B cell (primary cell): ENCODE measurements at regions not wholly inside any gene's neighbourhood (a gene's known extent, or its start where the extent isn't known, plus 50 kb on each side); places are given as distances from the start of the nearest gene placed in this dataset.

Experiments
- ATAC-seq: fragments of 200-7000 bp; cut with Tn5 transposase; one replicate; pipeline ENCODE4 v1.10.0; 2021; ENCODE audit warnings: low read depth, mild to moderate bottlenecking, moderate number of reproducible peaks, moderate library complexity
- CTCF ChIA-PET: fragments of 350-600 bp; sonication (Branson Sonifier 250); formaldehyde crosslinking; loops from one replicate; lab custom pipeline; 2021; ENCODE audit warnings: antibody characterized with exemption, inconsistent platforms; lab: Charles Lee
- POLR2A ChIA-PET: fragments of 350-600 bp; sonication (Branson Sonifier 250); formaldehyde crosslinking; loops from one replicate; lab custom pipeline; 2021; ENCODE audit warnings: antibody characterized with exemption; lab: Charles Lee
- DNase-seq: peaks from one replicate; pipeline ENCODE4 v3.0.0; 2013
- H2AFZ ChIP-seq: 2 replicates; pipeline ENCODE4 v1.6.1; 2012; ENCODE audit warnings: mild to moderate bottlenecking, low read depth, low read length; ENCODE audit not compliant: insufficient read depth, poor library complexity, severe bottlenecking
- H3K27ac ChIP-seq, 2 donors: 1 replicate in 1 of 2; 2 replicates in 1 of 2; pipeline ENCODE4 v1.5.1; 2012 to 2013; ENCODE audit warnings: low read length in 2 of 2, mild to moderate bottlenecking in 2 of 2, moderate library complexity in 1 of 2
- H3K27me3 ChIP-seq, 4 experiments: fragments of 200-600 bp in 1 of 4; sonication (generic) in 1 of 4; replicated peaks in 1 of 4; 1 replicate in 2 of 4; 2 replicates in 2 of 4; pipeline versions ENCODE4 v1.6.1 to v1.7.0; 2013 to 2016; ENCODE audit warnings: low read length in 3 of 4, mild to moderate bottlenecking in 2 of 4, mixed read lengths in 1 of 4, moderate library complexity in 1 of 4; ENCODE audit not compliant: insufficient read depth in 4 of 4, control insufficient read depth in 3 of 4; ENCODE audit errors: control extremely low read depth in 1 of 4
- H3K36me3 ChIP-seq, 2 experiments: replicated peaks in 1 of 2; 1 replicate in 1 of 2; 2 replicates in 1 of 2; pipeline versions ENCODE4 v1.6.1 to v1.7.1; 2013; ENCODE audit warnings: low read length in 1 of 2; ENCODE audit not compliant: insufficient read depth in 2 of 2, control insufficient read depth in 1 of 2; ENCODE audit errors: control extremely low read depth in 1 of 2, extremely low read depth in 1 of 2
- H3K4me1 ChIP-seq, 2 donors: fragments of 200-600 bp in 1 of 2; sonication (generic) in 1 of 2; 1 replicate in 1 of 2; 2 replicates in 1 of 2; pipeline versions ENCODE4 v1.5.1 to v1.6.1; 2013 to 2017; ENCODE audit warnings: low read length in 2 of 2; ENCODE audit not compliant: control insufficient read depth in 2 of 2, insufficient read depth in 2 of 2
- H3K4me2 ChIP-seq: replicated peaks from 2 replicates; pipeline ENCODE3; 2012; ENCODE audit warnings: mild to moderate bottlenecking, low read depth, low read length; ENCODE audit not compliant: poor library complexity, severe bottlenecking
- H3K4me3 ChIP-seq, 5 experiments: fragments of 200-600 bp in 1 of 5; sonication (generic) in 1 of 5; 1 replicate in 3 of 5; 2 replicates in 2 of 5; pipeline versions ENCODE4 v1.5.1 to v1.7.0; 2011 to 2016; ENCODE audit warnings: low read length in 4 of 5, mild to moderate bottlenecking in 4 of 5, low read depth in 2 of 5, control low read depth in 1 of 5, moderate library complexity in 1 of 5; ENCODE audit not compliant: insufficient read depth in 1 of 5; ENCODE audit errors: control extremely low read depth in 1 of 5, extremely low read depth in 1 of 5
- H3K79me2 ChIP-seq: fragments of 200-600 bp; sonication (generic); one replicate; pipeline ENCODE4 v1.6.0; 2016; ENCODE audit warnings: low read length; ENCODE audit not compliant: control insufficient read depth, insufficient read depth
- H3K9ac ChIP-seq: fragments of 200-600 bp; sonication (generic); 2 replicates; pipeline ENCODE4 v1.6.1; 2017; ENCODE audit warnings: mild to moderate bottlenecking, low read length, moderate library complexity
- H3K9me3 ChIP-seq, 3 donors: one replicate each; pipeline versions ENCODE4 v1.6.1 to v1.7.1; 2013; ENCODE audit warnings: low read length in 2 of 3; ENCODE audit not compliant: control insufficient read depth in 2 of 3, insufficient read depth in 1 of 3; ENCODE audit errors: control extremely low read depth in 1 of 3
- H4K20me1 ChIP-seq: 2 replicates; pipeline ENCODE4 v1.6.0; 2012; ENCODE audit warnings: mild to moderate bottlenecking, low read length; ENCODE audit not compliant: insufficient read depth, control insufficient read depth, poor library complexity, severe bottlenecking
- H3K27ac Mint-ChIP-seq: one replicate; pipeline ENCODE4 v1.8.0; 2021; ENCODE audit warnings: mixed read lengths
- H3K27me3 Mint-ChIP-seq: one replicate; pipeline ENCODE4 v1.8.0; 2021; ENCODE audit warnings: mixed read lengths
- H3K4me1 Mint-ChIP-seq: one replicate; pipeline ENCODE4 v1.8.0; 2021; ENCODE audit warnings: mixed read lengths
- H3K4me3 Mint-ChIP-seq: one replicate; pipeline ENCODE4 v1.8.0; 2021; ENCODE audit warnings: mixed read lengths
- H3K9me3 Mint-ChIP-seq: one replicate; pipeline ENCODE4 v1.8.0; 2022; ENCODE audit warnings: mixed read lengths; ENCODE audit not compliant: insufficient read depth
- CTCF ChIP-seq: fragments of 200-600 bp; IDR thresholded peaks from one replicate; pipeline ENCODE4 v1.8.0; 2022; ENCODE audit warnings: antibody characterized with exemption, mild to moderate bottlenecking
- EZH2 ChIP-seq: IDR thresholded peaks from 2 replicates; pipeline ENCODE4 v1.6.1; 2012; ENCODE audit warnings: borderline replicate concordance, low read depth, mild to moderate bottlenecking, moderate library complexity, low read length; ENCODE audit not compliant: insufficient read depth, poor library complexity, severe bottlenecking
- WGBS: methylation state at CpG from one replicate; pipeline ENCODE4 v1.1.5; 2013; ENCODE audit warnings: missing lambda C conversion rate; ENCODE audit not compliant: insufficient coverage; 5-methylcytosine and 5-hydroxymethylcytosine counted together
- intact Hi-C: fragments of 100-400 bp; cut with micrococcal nuclease; formaldehyde crosslinking; loops from one replicate; pipeline ENCODE4 v1.10.0; 2022

- POLR2A ChIA-PET, result no interaction called here
- Mint-ChIP-seq H3K27ac (peak overlapping the region; percentile 83), H3K4me1 (peaks cover 43% of the 10 kb centered on the region)
Measured at GRCh38 chr1:79708646-79709265, 702.2 kb upstream of the ADGRL4 start.

GRCh38 chr1:79705218-79705617 lies 698.7 kb upstream of the ADGRL4 start:
- DNase-seq, result no peak
- no peaks in the 10 kb centered on the region for H3K27me3 Mint-ChIP-seq
- Histone ChIP-seq H3K9me3 (peaks cover 0 to 8% (median 0%) of the 10 kb centered on the region in 3 donors), H3K27me3 (no peaks in the 10 kb centered on the region), H3K4me2 (no peak overlapping the region), H2AFZ (no peak overlapping the region), H3K9ac (no peak overlapping the region), H3K79me2 (no peaks in the 10 kb centered on the region), H3K4me1 (peaks cover 4% of the 10 kb centered on the region in 2 donors), H4K20me1 (no peaks in the 10 kb centered on the region), H3K27ac (no peak overlapping the region), H3K4me3 (no peak overlapping the region), H3K36me3 (no peaks in the 10 kb centered on the region)
- CTCF ChIA-PET, result no interaction called here
- TF ChIP-seq EZH2 (no peak), CTCF (no peak)
- H3K4me1 Mint-ChIP-seq, result peaks cover 26% of the 10 kb centered on the region
- 88% methylated on average over 1 of the region's 2 CpGs for WGBS
- no peak overlapping the region for H3K4me3 Mint-ChIP-seq
- intact Hi-C loops, result no loop called here
- no peaks in the 10 kb centered on the region for H3K9me3 Mint-ChIP-seq
- no peak overlapping the region for H3K27ac Mint-ChIP-seq
- no peak for ATAC-seq
- POLR2A ChIA-PET, result no interaction called here

More at GRCh38 chr1:79708646-79709265, 702.2 kb upstream of the ADGRL4 start:
- TF ChIP-seq CTCF, result no peak
- H3K27me3 Mint-ChIP-seq, result no peaks in the 10 kb centered on the region
- CTCF ChIA-PET, result no interaction called here
- Histone ChIP-seq H3K4me3 (no peak overlapping the region), H3K9me3 (peaks cover 0 to 8% (median 0%) of the 10 kb centered on the region in 3 donors), H3K4me1 (peaks cover 17% of the 10 kb centered on the region in 2 donors), H3K79me2 (no peaks in the 10 kb centered on the region), H3K27ac (peak overlapping the region; percentile 9 to 28), H3K9ac (no peak overlapping the region), H4K20me1 (no peaks in the 10 kb centered on the region), H2AFZ (no peak overlapping the region), H3K4me2 (peak overlapping the region; percentile 31), H3K36me3 (no peaks in the 10 kb centered on the region), H3K27me3 (no peaks in the 10 kb centered on the region)
- no peak for ATAC-seq
- H3K4me3 Mint-ChIP-seq, result peak overlapping the region; percentile 55
- H3K9me3 Mint-ChIP-seq, result peaks cover 2% of the 10 kb centered on the region
- peak; percentile 30 for DNase-seq
- intact Hi-C loops, result no loop called here
- no CpG with 5 or more reads among the region's 1 CpG for WGBS
